ENCODE measurements at regions not wholly inside any gene's neighbourhood (a gene's known extent, or its start where the extent isn't known, plus 50 kb on each side); places are given as distances from the start of the nearest gene placed in this dataset.

GRCh38 chr3:40766396-40766795 is 241.6 kb downstream of the ZNF621 start:
- no peaks in the 10 kb centered on the region for H3K4me1 ChIP-seq
- no peaks in the 10 kb centered on the region for H3K27me3 ChIP-seq
- DNase-seq = no peak
- H3K36me3 ChIP-seq = no peaks in the 10 kb centered on the region
- H3K4me3 ChIP-seq = no peak overlapping the region
- no peaks in the 10 kb centered on the region for H3K9me3 ChIP-seq
- no peak overlapping the region for H3K27ac ChIP-seq
- TF ChIP-seq, protein P1, sequence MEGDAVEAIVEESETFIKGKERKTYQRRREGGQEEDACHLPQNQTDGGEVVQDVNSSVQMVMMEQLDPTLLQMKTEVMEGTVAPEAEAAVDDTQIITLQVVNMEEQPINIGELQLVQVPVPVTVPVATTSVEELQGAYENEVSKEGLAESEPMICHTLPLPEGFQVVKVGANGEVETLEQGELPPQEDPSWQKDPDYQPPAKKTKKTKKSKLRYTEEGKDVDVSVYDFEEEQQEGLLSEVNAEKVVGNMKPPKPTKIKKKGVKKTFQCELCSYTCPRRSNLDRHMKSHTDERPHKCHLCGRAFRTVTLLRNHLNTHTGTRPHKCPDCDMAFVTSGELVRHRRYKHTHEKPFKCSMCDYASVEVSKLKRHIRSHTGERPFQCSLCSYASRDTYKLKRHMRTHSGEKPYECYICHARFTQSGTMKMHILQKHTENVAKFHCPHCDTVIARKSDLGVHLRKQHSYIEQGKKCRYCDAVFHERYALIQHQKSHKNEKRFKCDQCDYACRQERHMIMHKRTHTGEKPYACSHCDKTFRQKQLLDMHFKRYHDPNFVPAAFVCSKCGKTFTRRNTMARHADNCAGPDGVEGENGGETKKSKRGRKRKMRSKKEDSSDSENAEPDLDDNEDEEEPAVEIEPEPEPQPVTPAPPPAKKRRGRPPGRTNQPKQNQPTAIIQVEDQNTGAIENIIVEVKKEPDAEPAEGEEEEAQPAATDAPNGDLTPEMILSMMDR (IDR thresholded peaks at IDR 0.05) = no peak
- TF ChIP-seq POLR2A (IDR thresholded peaks at IDR 0.05) = no peak

GRCh38 chr3:40768046-40768445 is 243.3 kb downstream of the ZNF621 start:
- no peak for DNase-seq
- H3K36me3 ChIP-seq = no peaks in the 10 kb centered on the region
- H3K9me3 ChIP-seq = no peaks in the 10 kb centered on the region
- no peaks in the 10 kb centered on the region for H3K4me1 ChIP-seq
- H3K4me3 ChIP-seq = no peak overlapping the region
- no peak overlapping the region for H3K27ac ChIP-seq
- H3K27me3 ChIP-seq = no peaks in the 10 kb centered on the region
- no peak for TF ChIP-seq POLR2A (IDR thresholded peaks at IDR 0.05)
- TF ChIP-seq, protein P1 (IDR thresholded peaks at IDR 0.05) = no peak

- DNase-seq = no peak
Measured at GRCh38 chr3:40768536-40768935, 243.8 kb downstream of the ZNF621 start.

GRCh38 chr3:40770061-40770460 is 245.3 kb downstream of the ZNF621 start:
- Histone ChIP-seq H3K9me3 (no peaks in the 10 kb centered on the region), H3K27me3 (no peaks in the 10 kb centered on the region), H3K36me3 (no peaks in the 10 kb centered on the region), H3K4me1 (no peaks in the 10 kb centered on the region), H3K4me3 (no peak overlapping the region), H3K27ac (peak overlapping the region in 1 of 4 donors; percentile 64)
- no peak for TF ChIP-seq POLR2A (IDR thresholded peaks at IDR 0.05)
- TF ChIP-seq, protein P1 (IDR thresholded peaks at IDR 0.05) = no peak
- DNase-seq = no peak

More at GRCh38 chr3:40768536-40768935, 243.8 kb downstream of the ZNF621 start:
- Histone ChIP-seq H3K27me3 (no peaks in the 10 kb centered on the region), H3K4me1 (no peaks in the 10 kb centered on the region), H3K4me3 (no peak overlapping the region), H3K36me3 (no peaks in the 10 kb centered on the region), H3K9me3 (no peaks in the 10 kb centered on the region), H3K27ac (no peak overlapping the region)
- TF ChIP-seq, protein P1 (IDR thresholded peaks at IDR 0.05) = no peak
- no peak for TF ChIP-seq POLR2A (IDR thresholded peaks at IDR 0.05)

DNA sequence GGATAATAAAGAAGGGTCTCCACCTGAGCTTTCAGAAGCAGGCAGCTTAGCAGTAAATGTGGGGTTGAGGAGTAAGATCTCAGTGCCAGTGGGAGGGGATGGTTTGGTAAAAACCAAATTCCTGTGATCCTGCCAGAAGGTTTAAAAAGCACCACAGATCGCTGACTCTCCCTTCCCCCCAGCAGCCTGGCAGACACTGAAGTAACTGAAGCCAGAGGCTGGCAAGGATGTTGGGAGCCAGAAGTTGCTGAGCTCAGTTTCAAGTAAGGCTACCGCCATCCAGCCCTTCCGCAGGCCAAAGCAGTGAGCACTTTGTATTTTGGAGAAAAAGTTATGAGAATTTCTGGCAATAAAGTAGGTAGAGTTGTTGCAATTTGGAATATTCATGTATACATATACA is 246.4 kb downstream of the ZNF621 start:
- no peaks in the 10 kb centered on the region for H3K27me3 ChIP-seq
- no peaks in the 10 kb centered on the region for H3K9me3 ChIP-seq
- H3K27ac ChIP-seq = no peak overlapping the region
- no peak overlapping the region for H3K4me3 ChIP-seq
- H3K36me3 ChIP-seq = no peaks in the 10 kb centered on the region
- no peak for DNase-seq
- TF ChIP-seq, protein P1 (IDR thresholded peaks at IDR 0.05) = no peak
- no peak for TF ChIP-seq POLR2A (IDR thresholded peaks at IDR 0.05)
- H3K4me1 ChIP-seq = no peaks in the 10 kb centered on the region

- no peak for DNase-seq
- H3K4me3 ChIP-seq = no peak overlapping the region
Measured at GRCh38 chr3:40779039-40779438, 254.3 kb downstream of the ZNF621 start.

More at GRCh38 chr3:40779039-40779438, 254.3 kb downstream of the ZNF621 start:
- Histone ChIP-seq H3K36me3 (no peaks in the 10 kb centered on the region), H3K27ac (no peak overlapping the region), H3K27me3 (no peaks in the 10 kb centered on the region), H3K9me3 (no peaks in the 10 kb centered on the region), H3K4me1 (peaks cover 0 to 8% (median 0%) of the 10 kb centered on the region in 4 donors)
- TF ChIP-seq POLR2A (IDR thresholded peaks at IDR 0.05) = no peak
- TF ChIP-seq, protein P1 (IDR thresholded peaks at IDR 0.05) = no peak
